Endothelial cell of umbilical vein (primary cell): ENCODE measurements at regions not wholly inside any gene's neighbourhood (a gene's known extent, or its start where the extent isn't known, plus 50 kb on each side); places are given as distances from the start of the nearest gene placed in this dataset.
A peak's percentile ranks its signal among the peaks of the same experiment; 100 is the strongest.

Experiments used
- EZH2 ChIP-seq: IDR thresholded peaks from 2 replicates; pipeline ENCODE4 v1.6.1; 2012; ENCODE audit warnings: borderline replicate concordance, low read depth, mild to moderate bottlenecking, moderate library complexity, low read length, inconsistent platforms; ENCODE audit not compliant: severe bottlenecking
- GATA2 ChIP-seq: IDR thresholded peaks from 2 replicates; pipeline ENCODE4 v1.7.0; 2011; ENCODE audit warnings: low read depth, mild to moderate bottlenecking, moderate library complexity, mixed read lengths, low read length; ENCODE audit not compliant: insufficient read length, insufficient read depth
- JUN ChIP-seq: IDR thresholded peaks from 2 replicates; pipeline ENCODE4 v1.6.1; 2011; ENCODE audit warnings: borderline replicate concordance, low read depth; ENCODE audit not compliant: insufficient read length, insufficient read depth
- POLR2A ChIP-seq: IDR thresholded peaks from 2 replicates; pipeline ENCODE4 v1.6.1; 2012; ENCODE audit warnings: low read depth, mild to moderate bottlenecking, control low read depth, low read length
- POLR2AphosphoS5 ChIP-seq: IDR thresholded peaks from 2 replicates; pipeline ENCODE4 v1.6.1; 2012; ENCODE audit warnings: low read depth, mild to moderate bottlenecking, control low read depth, low read length, moderate library complexity; ENCODE audit not compliant: insufficient read depth
- TF ChIP-seq, protein P1 (sequence below), 2 donors: IDR thresholded peaks; 1 replicate in 1 of 2; 2 replicates in 1 of 2; pipeline ENCODE4 v1.5.1; 2011; ENCODE audit warnings: low read length in 2 of 2, mild to moderate bottlenecking in 2 of 2, moderate library complexity in 2 of 2, control low read depth in 1 of 2, inconsistent platforms in 1 of 2, low read depth in 1 of 2; ENCODE audit not compliant: insufficient read depth in 1 of 2; ENCODE audit errors: extremely low read depth in 1 of 2
- TF ChIP-seq, protein P2 (sequence below): IDR thresholded peaks from 2 replicates; pipeline ENCODE4 v1.6.1; 2011; ENCODE audit not compliant: insufficient read depth, insufficient read length

DNA sequence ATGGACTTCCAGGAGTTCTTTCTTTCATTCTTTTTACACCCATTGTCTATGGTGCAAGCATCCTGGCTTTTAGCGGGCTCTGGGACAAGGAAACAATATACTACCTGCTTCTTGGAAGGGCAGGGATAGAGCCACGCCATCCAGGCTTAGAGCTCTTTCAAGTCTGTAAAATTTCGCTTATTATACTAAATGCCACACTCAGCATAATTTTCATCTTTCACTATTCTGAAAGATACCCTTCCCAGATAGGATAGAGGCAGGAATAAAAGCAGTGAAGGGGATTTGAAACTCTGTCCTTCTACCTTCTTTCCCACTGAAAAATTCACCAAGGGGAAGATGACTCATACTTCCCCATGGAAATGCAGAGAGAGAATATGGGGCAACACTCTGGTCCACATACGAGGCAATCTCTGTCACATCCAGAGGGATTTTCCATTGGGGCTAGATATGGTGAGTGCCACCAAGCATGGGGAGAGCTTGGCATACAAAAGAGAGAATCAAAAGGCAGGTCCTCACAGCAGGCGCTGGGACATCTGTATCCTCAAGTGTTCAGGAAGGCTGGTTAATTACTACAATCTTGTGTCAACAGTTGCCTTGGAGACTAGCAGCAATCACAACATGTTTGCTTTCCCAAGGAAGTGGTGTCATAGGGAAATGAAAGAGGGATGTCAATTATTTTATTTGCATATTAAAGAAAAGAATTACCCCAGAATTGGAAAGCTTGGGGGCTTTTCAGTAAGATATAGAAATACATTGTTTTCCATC lies 127.6 kb downstream of the TDRD15 start:
- TF ChIP-seq JUN (peak; percentile 8), EZH2 (no peak), POLR2AphosphoS5 (no peak), POLR2A (no peak), GATA2 (no peak)
- TF ChIP-seq, protein P1, sequence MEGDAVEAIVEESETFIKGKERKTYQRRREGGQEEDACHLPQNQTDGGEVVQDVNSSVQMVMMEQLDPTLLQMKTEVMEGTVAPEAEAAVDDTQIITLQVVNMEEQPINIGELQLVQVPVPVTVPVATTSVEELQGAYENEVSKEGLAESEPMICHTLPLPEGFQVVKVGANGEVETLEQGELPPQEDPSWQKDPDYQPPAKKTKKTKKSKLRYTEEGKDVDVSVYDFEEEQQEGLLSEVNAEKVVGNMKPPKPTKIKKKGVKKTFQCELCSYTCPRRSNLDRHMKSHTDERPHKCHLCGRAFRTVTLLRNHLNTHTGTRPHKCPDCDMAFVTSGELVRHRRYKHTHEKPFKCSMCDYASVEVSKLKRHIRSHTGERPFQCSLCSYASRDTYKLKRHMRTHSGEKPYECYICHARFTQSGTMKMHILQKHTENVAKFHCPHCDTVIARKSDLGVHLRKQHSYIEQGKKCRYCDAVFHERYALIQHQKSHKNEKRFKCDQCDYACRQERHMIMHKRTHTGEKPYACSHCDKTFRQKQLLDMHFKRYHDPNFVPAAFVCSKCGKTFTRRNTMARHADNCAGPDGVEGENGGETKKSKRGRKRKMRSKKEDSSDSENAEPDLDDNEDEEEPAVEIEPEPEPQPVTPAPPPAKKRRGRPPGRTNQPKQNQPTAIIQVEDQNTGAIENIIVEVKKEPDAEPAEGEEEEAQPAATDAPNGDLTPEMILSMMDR (IDR thresholded peaks at IDR 0.05; ENCODE audit: extremely low read depth in 1 of 2, insufficient read depth in 1 of 2, low read depth in 1 of 2, low read length in 2 of 2), result no peak
- TF ChIP-seq, protein P2, sequence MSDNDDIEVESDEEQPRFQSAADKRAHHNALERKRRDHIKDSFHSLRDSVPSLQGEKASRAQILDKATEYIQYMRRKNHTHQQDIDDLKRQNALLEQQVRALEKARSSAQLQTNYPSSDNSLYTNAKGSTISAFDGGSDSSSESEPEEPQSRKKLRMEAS, result no peak
